AG04450 (cell line): ENCODE measurements at regions not wholly inside any gene's neighbourhood (a gene's known extent, or its start where the extent isn't known, plus 50 kb on each side); places are given as distances from the start of the nearest gene placed in this dataset.

Experiments used
- CTCF ChIA-PET: fragments of 300-600, 350-600 bp; formaldehyde crosslinking; extraction: SDS; loops from one replicate; lab custom pipeline; 2022; ENCODE audit warnings: antibody characterized with exemption, inconsistent platforms; lab: Charles Lee
- POLR2A ChIA-PET: fragments of 350-600 bp; formaldehyde crosslinking; extraction: SDS; loops from one replicate; lab custom pipeline; 2021; ENCODE audit warnings: antibody characterized with exemption, inconsistent platforms; lab: Yijun Ruan, JAX
- DNase-seq: peaks from one replicate; pipeline ENCODE4 v3.0.0-alpha.2; 2011; ENCODE audit warnings: low read depth, low spot score
- H3K27ac ChIP-seq: one replicate; pipeline ENCODE4 v1.5.1; 2012; ENCODE audit warnings: low read depth, low read length, control low read depth
- H3K27me3 ChIP-seq: one replicate; pipeline ENCODE4 v1.6.0; 2012; ENCODE audit warnings: low read length; ENCODE audit not compliant: control insufficient read depth, insufficient read depth
- H3K4me3 ChIP-seq: 2 replicates; pipeline ENCODE4 v1.5.1; 2011; ENCODE audit warnings: mild to moderate bottlenecking, low read depth, low read length, control low read depth
- H3K9me3 ChIP-seq: 2 replicates; pipeline ENCODE4 v1.5.1; 2012; ENCODE audit warnings: low read length; ENCODE audit not compliant: control insufficient read depth, insufficient read depth
- TF ChIP-seq, protein P1 (sequence below): IDR thresholded peaks from 2 replicates; pipeline ENCODE4 v1.5.1; 2011; ENCODE audit warnings: low read depth, low read length, control low read depth, inconsistent platforms

GRCh38 chr10:84935772-84936171 is 607.4 kb downstream of the CCSER2 start:
- Histone ChIP-seq H3K27ac (no peak overlapping the region), H3K27me3 (no peaks in the 10 kb centered on the region), H3K4me3 (no peak overlapping the region), H3K9me3 (peaks cover 13% of the 10 kb centered on the region)
- CTCF ChIA-PET: no interaction called here
- DNase-seq: no peak
- POLR2A ChIA-PET: no interaction called here
- TF ChIP-seq, protein P1, sequence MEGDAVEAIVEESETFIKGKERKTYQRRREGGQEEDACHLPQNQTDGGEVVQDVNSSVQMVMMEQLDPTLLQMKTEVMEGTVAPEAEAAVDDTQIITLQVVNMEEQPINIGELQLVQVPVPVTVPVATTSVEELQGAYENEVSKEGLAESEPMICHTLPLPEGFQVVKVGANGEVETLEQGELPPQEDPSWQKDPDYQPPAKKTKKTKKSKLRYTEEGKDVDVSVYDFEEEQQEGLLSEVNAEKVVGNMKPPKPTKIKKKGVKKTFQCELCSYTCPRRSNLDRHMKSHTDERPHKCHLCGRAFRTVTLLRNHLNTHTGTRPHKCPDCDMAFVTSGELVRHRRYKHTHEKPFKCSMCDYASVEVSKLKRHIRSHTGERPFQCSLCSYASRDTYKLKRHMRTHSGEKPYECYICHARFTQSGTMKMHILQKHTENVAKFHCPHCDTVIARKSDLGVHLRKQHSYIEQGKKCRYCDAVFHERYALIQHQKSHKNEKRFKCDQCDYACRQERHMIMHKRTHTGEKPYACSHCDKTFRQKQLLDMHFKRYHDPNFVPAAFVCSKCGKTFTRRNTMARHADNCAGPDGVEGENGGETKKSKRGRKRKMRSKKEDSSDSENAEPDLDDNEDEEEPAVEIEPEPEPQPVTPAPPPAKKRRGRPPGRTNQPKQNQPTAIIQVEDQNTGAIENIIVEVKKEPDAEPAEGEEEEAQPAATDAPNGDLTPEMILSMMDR: no peak

- no peaks in the 10 kb centered on the region for H3K27me3 ChIP-seq
- ChIA-PET POLR2A (no interaction called here), CTCF (no interaction called here)
- no peak for DNase-seq
- TF ChIP-seq, protein P1: no peak
- H3K9me3 ChIP-seq: peaks cover 8% of the 10 kb centered on the region
- H3K27ac ChIP-seq: no peak overlapping the region
- H3K4me3 ChIP-seq: no peak overlapping the region
Measured at GRCh38 chr10:84938117-84938905, 609.9 kb downstream of the CCSER2 start.

GRCh38 chr10:84943541-84943940 is 615.2 kb downstream of the CCSER2 start:
- Histone ChIP-seq H3K27me3 (no peaks in the 10 kb centered on the region), H3K4me3 (no peak overlapping the region), H3K27ac (no peak overlapping the region), H3K9me3 (peaks cover 4% of the 10 kb centered on the region)
- DNase-seq: no peak
- TF ChIP-seq, protein P1: no peak
- ChIA-PET CTCF (no interaction called here), POLR2A (no interaction called here)

DNA sequence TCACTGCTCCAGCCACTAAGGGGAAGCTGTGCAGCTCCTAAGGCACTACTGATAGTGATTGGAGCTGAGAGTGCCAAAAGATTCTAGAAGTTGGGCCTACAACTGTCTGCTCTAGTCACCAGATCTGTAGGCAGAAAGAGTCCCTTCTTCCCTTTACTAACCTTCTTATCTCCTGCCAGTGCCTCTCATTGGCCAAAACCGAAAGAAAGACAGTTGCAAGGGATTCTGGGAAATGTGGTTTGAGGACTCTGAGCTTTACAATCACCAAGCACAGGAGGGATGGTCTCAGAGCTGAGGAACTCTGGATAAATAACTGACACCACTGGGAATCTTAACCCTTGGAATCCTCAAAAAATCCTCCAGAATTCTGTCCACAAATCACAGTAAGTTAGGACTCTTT is 615.8 kb downstream of the CCSER2 start:
- no peaks in the 10 kb centered on the region for H3K27me3 ChIP-seq
- CTCF ChIA-PET: no interaction called here
- H3K4me3 ChIP-seq: no peak overlapping the region
- TF ChIP-seq, protein P1: no peak
- H3K27ac ChIP-seq: no peak overlapping the region
- H3K9me3 ChIP-seq: peaks cover 4% of the 10 kb centered on the region
- no peak for DNase-seq
- POLR2A ChIA-PET: no interaction called here

DNA sequence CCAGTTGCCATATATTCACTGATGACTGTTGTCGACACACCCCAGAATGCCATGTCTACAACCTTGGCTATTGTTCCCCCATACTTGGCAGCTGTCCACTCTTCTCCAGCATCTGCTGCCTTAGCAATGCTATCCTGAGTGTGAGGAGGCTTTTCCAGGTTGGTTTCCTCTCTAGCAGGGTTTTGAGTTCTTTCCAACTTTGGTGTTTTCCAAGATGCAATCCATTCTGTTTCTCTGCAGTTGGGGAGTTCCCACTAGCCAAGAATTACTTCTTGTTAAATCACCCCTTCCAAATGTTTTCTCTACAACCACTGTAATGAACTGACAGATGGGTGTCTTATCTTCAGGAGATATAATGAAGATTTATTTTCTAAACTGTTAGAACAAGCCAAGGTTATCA is 617.4 kb downstream of the CCSER2 start:
- no peak overlapping the region for H3K4me3 ChIP-seq
- peaks cover 4% of the 10 kb centered on the region for H3K9me3 ChIP-seq
- CTCF ChIA-PET: no interaction called here

More for the DNA sequence above, 617.4 kb downstream of the CCSER2 start:
- Histone ChIP-seq H3K27me3 (no peaks in the 10 kb centered on the region), H3K27ac (no peak overlapping the region)
- DNase-seq: no peak
- TF ChIP-seq, protein P1: no peak
- POLR2A ChIA-PET: no interaction called here
